Fibroblast of lung (primary cell): ENCODE measurements at regions not wholly inside any gene's neighbourhood (a gene's known extent, or its start where the extent isn't known, plus 50 kb on each side); places are given as distances from the start of the nearest gene placed in this dataset.
A peak's percentile ranks its signal among the peaks of the same experiment; 100 is the strongest.

Experiments
- DNase-seq, 2 donors: peaks; one replicate each; pipeline versions ENCODE4 v3.0.0 to v3.0.0-alpha.2; 2010; ENCODE audit warnings: low read depth in 2 of 2
- H2AFZ ChIP-seq: 2 replicates; pipeline ENCODE4 v1.5.1; 2012; ENCODE audit warnings: low read length, control low read depth, inconsistent platforms
- H3K27ac ChIP-seq: 2 replicates; pipeline ENCODE4 v1.5.1; 2011; ENCODE audit warnings: low read length, control low read depth; ENCODE audit not compliant: insufficient read depth
- H3K27me3 ChIP-seq: 2 replicates; pipeline ENCODE4 v1.5.1; 2011; ENCODE audit warnings: mild to moderate bottlenecking, low read length; ENCODE audit not compliant: control insufficient read depth, insufficient read depth
- H3K36me3 ChIP-seq: 2 replicates; pipeline ENCODE4 v1.5.1; 2011; ENCODE audit warnings: low read length; ENCODE audit not compliant: control insufficient read depth, insufficient read depth
- H3K4me1 ChIP-seq: 2 replicates; pipeline ENCODE4 v1.5.1; 2011; ENCODE audit warnings: low read length; ENCODE audit not compliant: control insufficient read depth, insufficient read depth; ENCODE audit errors: extremely low read depth
- H3K4me2 ChIP-seq: 2 replicates; pipeline ENCODE4 v1.5.1; 2011; ENCODE audit warnings: low read length, control low read depth; ENCODE audit not compliant: insufficient read depth; ENCODE audit errors: extremely low read depth
- H3K4me3 ChIP-seq, 4 experiments: fragments of 200-600 bp in 1 of 4; sonication (generic) in 1 of 4; replicated peaks in 1 of 4; 2 replicates each; pipeline ENCODE4 v1.5.1; 2011 to 2016; ENCODE audit warnings: low read length in 4 of 4, low read depth in 3 of 4, mild to moderate bottlenecking in 3 of 4, control low read depth in 2 of 4, inconsistent platforms in 1 of 4, mixed read lengths in 1 of 4; ENCODE audit not compliant: insufficient read depth in 1 of 4; ENCODE audit errors: control extremely low read depth in 1 of 4
- H3K79me2 ChIP-seq: 2 replicates; pipeline ENCODE4 v1.5.1; 2012; ENCODE audit warnings: mild to moderate bottlenecking, low read length, inconsistent platforms; ENCODE audit not compliant: control insufficient read depth, insufficient read depth
- H3K9ac ChIP-seq: 2 replicates; pipeline ENCODE4 v1.5.1; 2011; ENCODE audit warnings: mild to moderate bottlenecking, low read length, control low read depth; ENCODE audit not compliant: insufficient read depth
- H3K9me3 ChIP-seq: 2 replicates; pipeline ENCODE4 v1.5.1; 2012; ENCODE audit warnings: low read depth, low read length; ENCODE audit not compliant: control insufficient read depth, insufficient read depth
- H4K20me1 ChIP-seq: 2 replicates; pipeline ENCODE4 v1.5.1; 2011; ENCODE audit warnings: low read length; ENCODE audit not compliant: control insufficient read depth, insufficient read depth; ENCODE audit errors: extremely low read depth
- EZH2 ChIP-seq: IDR thresholded peaks from 2 replicates; pipeline ENCODE4 v1.5.1; 2012; ENCODE audit warnings: low read length, control low read depth, mild to moderate bottlenecking; ENCODE audit errors: missing control alignments
- TF ChIP-seq, protein P1 (sequence below), 2 donors: IDR thresholded peaks in 1 of 2; conservative IDR thresholded peaks in 1 of 2; 1 replicate in 1 of 2; 2 replicates in 1 of 2; pipeline ENCODE4 v1.5.1; 2011 to 2012; ENCODE audit warnings: low read length in 2 of 2, control low read depth in 1 of 2, inconsistent platforms in 1 of 2, low read depth in 1 of 2, mild to moderate bottlenecking in 1 of 2

DNA sequence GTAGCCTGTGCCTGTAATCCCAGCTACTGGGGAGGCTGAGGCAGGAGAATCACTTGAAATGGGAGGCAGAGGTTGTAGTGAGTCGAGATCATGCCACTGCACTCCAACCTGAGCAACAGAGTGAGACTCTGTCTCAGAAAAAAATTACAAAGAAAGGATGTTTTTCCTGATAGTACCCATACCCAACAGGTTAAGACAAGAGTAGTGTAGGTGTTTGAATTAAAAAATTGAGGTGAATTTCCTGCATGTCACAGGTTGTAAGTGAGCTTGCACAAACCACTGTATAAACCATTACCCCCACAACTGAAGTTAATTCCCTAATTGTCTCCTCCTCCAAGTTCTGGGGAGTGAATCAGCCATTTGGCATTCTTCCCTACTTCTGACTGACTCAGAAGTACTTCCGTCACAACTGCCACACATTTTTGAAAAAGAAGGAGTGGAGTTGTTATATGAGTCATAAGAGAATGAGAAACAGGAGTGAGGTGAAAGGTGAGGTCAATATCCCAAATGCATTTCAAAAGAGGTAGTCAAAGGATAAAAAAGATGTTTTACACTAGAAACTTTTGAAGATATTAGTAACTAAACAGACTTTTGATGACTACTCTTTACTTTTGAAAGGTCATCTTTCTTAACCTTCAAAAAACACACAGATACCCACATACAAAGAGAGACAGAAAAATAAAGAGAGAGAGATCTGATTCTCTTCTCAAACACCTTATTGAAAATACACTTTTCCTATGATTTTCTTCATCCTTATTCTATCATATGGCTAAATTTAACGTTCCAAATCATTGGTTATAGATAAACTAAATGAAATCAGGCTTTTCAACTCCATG, 134.5 kb downstream of the BTC start:
- DNase-seq = peak; percentile 99 to 100

DNA sequence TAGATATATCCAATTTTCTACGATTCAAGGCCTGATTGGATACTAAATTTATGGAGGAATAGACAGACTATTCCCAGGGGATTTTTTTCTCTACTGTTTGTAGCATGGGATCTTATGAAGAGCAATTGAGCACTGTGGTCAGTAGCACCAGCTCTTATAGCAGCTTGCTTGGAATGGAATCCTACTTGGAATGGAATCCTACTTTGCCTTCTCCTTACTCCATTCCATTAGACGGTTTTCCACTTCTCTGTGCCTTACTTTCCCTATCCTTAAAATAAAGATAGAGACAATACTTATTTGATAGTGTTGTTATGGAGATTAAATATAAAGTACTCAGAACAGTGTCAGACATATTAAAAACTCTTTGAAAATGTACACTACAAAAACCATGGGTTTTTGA, 133.5 kb downstream of the BTC start:
- Histone ChIP-seq H3K27ac (no peak overlapping the region), H2AFZ (no peak overlapping the region), H3K4me1 (peaks cover 3% of the 10 kb centered on the region), H3K9me3 (no peaks in the 10 kb centered on the region), H3K4me2 (no peak overlapping the region), H3K9ac (no peak overlapping the region), H3K36me3 (no peaks in the 10 kb centered on the region), H3K79me2 (no peaks in the 10 kb centered on the region), H3K4me3 (no peak overlapping the region), H4K20me1 (no peaks in the 10 kb centered on the region), H3K27me3 (no peaks in the 10 kb centered on the region)
- TF ChIP-seq, protein P1, sequence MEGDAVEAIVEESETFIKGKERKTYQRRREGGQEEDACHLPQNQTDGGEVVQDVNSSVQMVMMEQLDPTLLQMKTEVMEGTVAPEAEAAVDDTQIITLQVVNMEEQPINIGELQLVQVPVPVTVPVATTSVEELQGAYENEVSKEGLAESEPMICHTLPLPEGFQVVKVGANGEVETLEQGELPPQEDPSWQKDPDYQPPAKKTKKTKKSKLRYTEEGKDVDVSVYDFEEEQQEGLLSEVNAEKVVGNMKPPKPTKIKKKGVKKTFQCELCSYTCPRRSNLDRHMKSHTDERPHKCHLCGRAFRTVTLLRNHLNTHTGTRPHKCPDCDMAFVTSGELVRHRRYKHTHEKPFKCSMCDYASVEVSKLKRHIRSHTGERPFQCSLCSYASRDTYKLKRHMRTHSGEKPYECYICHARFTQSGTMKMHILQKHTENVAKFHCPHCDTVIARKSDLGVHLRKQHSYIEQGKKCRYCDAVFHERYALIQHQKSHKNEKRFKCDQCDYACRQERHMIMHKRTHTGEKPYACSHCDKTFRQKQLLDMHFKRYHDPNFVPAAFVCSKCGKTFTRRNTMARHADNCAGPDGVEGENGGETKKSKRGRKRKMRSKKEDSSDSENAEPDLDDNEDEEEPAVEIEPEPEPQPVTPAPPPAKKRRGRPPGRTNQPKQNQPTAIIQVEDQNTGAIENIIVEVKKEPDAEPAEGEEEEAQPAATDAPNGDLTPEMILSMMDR (conservative IDR thresholded peaks at IDR 0.05 in 1 of 2, IDR thresholded peaks at IDR 0.05 in 1 of 2; ENCODE audit: low read depth in 1 of 2, low read length in 2 of 2) = no peak
- no peak for TF ChIP-seq EZH2
- DNase-seq = no peak

More for the DNA sequence above, 134.5 kb downstream of the BTC start:
- TF ChIP-seq EZH2 = no peak
- TF ChIP-seq, protein P1 (conservative IDR thresholded peaks at IDR 0.05 in 1 of 2, IDR thresholded peaks at IDR 0.05 in 1 of 2; ENCODE audit: low read depth in 1 of 2, low read length in 2 of 2) = no peak
- H3K4me3 ChIP-seq = no peak overlapping the region
- H3K4me1 ChIP-seq = peaks cover 3% of the 10 kb centered on the region
- no peak overlapping the region for H3K4me2 ChIP-seq
- no peaks in the 10 kb centered on the region for H3K79me2 ChIP-seq
- H3K36me3 ChIP-seq = no peaks in the 10 kb centered on the region
- peak overlapping the region; percentile 17 for H3K27ac ChIP-seq
- no peaks in the 10 kb centered on the region for H4K20me1 ChIP-seq
- H2AFZ ChIP-seq = no peak overlapping the region
- no peak overlapping the region for H3K9ac ChIP-seq
- H3K9me3 ChIP-seq = no peaks in the 10 kb centered on the region
- H3K27me3 ChIP-seq = no peaks in the 10 kb centered on the region

DNA sequence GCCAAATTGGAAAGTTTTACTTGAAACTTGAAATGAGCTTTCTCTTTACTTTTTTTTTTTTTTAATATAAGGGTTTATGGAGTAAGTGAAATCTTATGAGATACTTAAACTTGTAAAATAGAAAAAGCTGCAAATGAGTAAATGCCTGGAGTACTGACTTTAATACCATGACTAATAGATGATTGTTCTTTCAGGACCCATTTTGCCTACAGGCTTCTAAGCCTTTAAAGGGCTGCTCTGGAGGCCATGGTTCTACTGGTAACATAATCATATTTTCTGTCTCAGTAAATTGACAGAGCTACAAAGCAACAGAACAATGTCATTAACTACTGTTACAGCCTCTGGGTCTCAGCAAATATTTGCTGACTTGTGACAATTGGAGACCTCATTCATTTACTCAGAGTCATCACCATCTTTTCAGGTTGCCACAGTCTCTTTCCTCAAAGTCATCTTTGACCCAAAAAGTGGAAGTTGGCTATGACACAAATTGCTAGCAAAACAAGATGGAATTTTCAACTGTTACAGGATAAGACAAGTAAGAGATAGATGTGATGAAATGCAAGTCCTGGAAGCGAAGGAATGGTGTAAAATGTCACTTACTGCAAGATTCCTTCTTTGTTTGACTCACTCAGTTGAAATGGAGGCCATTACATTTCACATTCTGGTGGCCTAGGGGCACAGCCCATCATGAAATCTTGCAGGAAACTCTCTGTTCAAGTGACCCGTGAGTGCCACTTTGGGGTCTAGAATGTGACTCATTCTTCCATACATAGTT, 132.7 kb downstream of the BTC start:
- no peaks in the 10 kb centered on the region for H3K36me3 ChIP-seq
- H3K27me3 ChIP-seq = no peaks in the 10 kb centered on the region
- peaks cover 3% of the 10 kb centered on the region for H3K4me1 ChIP-seq
- H3K79me2 ChIP-seq = no peaks in the 10 kb centered on the region
- H2AFZ ChIP-seq = no peak overlapping the region
- no peak overlapping the region for H3K4me3 ChIP-seq
- no peak overlapping the region for H3K27ac ChIP-seq
- TF ChIP-seq, protein P1 (conservative IDR thresholded peaks at IDR 0.05 in 1 of 2, IDR thresholded peaks at IDR 0.05 in 1 of 2; ENCODE audit: low read depth in 1 of 2, low read length in 2 of 2) = no peak
- TF ChIP-seq EZH2 = no peak
- peak; percentile 27 to 65 for DNase-seq
- H3K4me2 ChIP-seq = no peak overlapping the region
- H4K20me1 ChIP-seq = no peaks in the 10 kb centered on the region
- H3K9ac ChIP-seq = no peak overlapping the region
- no peaks in the 10 kb centered on the region for H3K9me3 ChIP-seq
